Right lobe of liver (tissue), 6 donors: ENCODE measurements at regions not wholly inside any gene's neighbourhood (a gene's known extent, or its start where the extent isn't known, plus 50 kb on each side); places are given as distances from the start of the nearest gene placed in this dataset.

Experiments used
- ATAC-seq, 4 donors: fragments of 200-7000 bp; cut with Tn5 transposase; one replicate each; pipeline ENCODE4 v1.9.1; 2020; ENCODE audit warnings: mild to moderate bottlenecking in 4 of 4, moderate library complexity in 4 of 4
- DNase-seq, 3 donors: peaks; one replicate each; pipeline ENCODE4 v3.0.0-alpha.2; 2020
- H3K27ac ChIP-seq, 3 donors: fragments of 200-600 bp; one replicate each; pipeline ENCODE4 v1.8.0; 2022
- H3K27me3 ChIP-seq, 2 donors: fragments of 200-600 bp; one replicate each; pipeline ENCODE4 v1.8.0; 2022
- H3K36me3 ChIP-seq, 4 donors: fragments of 200-600 bp; sonication (generic) in 1 of 4; one replicate each; pipeline versions ENCODE4 v1.5.1 to v1.8.0; 2017 to 2022; ENCODE audit warnings: control low read depth in 1 of 4
- H3K4me1 ChIP-seq, 4 donors: fragments of 200-600 bp; sonication (generic) in 1 of 4; one replicate each; pipeline versions ENCODE4 v1.5.1 to v1.8.0; 2017 to 2022; ENCODE audit warnings: control low read depth in 1 of 4
- H3K4me3 ChIP-seq, 3 donors: fragments of 200-600 bp; one replicate each; pipeline ENCODE4 v1.8.0; 2022
- H3K9me3 ChIP-seq, 4 donors: fragments of 200-600 bp; sonication (generic) in 1 of 4; one replicate each; pipeline versions ENCODE4 v1.5.1 to v1.8.0; 2017 to 2022; ENCODE audit warnings: control low read depth in 1 of 4
- CTCF ChIP-seq, 4 donors: fragments of 200-600 bp in 3 of 4; fragments of 450-650 bp in 1 of 4; IDR thresholded peaks; one replicate each; pipeline versions ENCODE4 v1.5.1 to v1.8.0; 2016 to 2022; ENCODE audit warnings: antibody characterized with exemption in 4 of 4, mild to moderate bottlenecking in 2 of 4
- POLR2A ChIP-seq: fragments of 450-650 bp; IDR thresholded peaks from one replicate; pipeline ENCODE4 v1.6.1; 2017; ENCODE audit warnings: antibody characterized with exemption, mild to moderate bottlenecking
- WGBS: methylation state at CpG from one replicate; pipeline ENCODE4 v1.1.6; 2018; ENCODE audit warnings: low coverage, low lambda C conversion rate; ENCODE audit not compliant: insufficient coverage; ENCODE audit errors: missing lambda C conversion rate; 5-methylcytosine and 5-hydroxymethylcytosine counted together
- intact Hi-C, 2 donors: fragments of 100-400 bp; cut with DNase I; formaldehyde crosslinking; loops; one replicate each; pipeline versions ENCODE4 v1.11.2 to v1.14.1; 2022
- donor health status: DM: no; HTN: yes; CAD: no.
- donor health status: DM: no; HTN: no; CAD: no.
- donor health status: DM: no; HTN: no; CAD: no.
- donor health status: DM: no; HTN: yes; CAD: no.
- donor health status: DM: no; HTN: yes; CAD: no.

GRCh38 chr10:91006001-91006751 is 85.3 kb upstream of the ANKRD1 start:
- no peak overlapping the region for H3K27ac ChIP-seq
- no peak overlapping the region for H3K4me3 ChIP-seq
- ATAC-seq, result peak; percentile 96 to 100 (median 98)
- no peaks in the 10 kb centered on the region for H3K27me3 ChIP-seq
- no peaks in the 10 kb centered on the region for H3K9me3 ChIP-seq
- intact Hi-C loops, result loop anchor here in 1 of 2 donors (10.0 kb wide), 1 partner anchor 239 kb away; no protein-coding TSS in a partner anchor
- 3% methylated on average over 2 of the region's 2 CpGs for WGBS
- TF ChIP-seq CTCF (IDR thresholded peaks at IDR 0.05) (peak; percentile 96 to 99 (median 98)), POLR2A (no peak)
- peak in 2 of 3 donors; percentile 23 to 71 for DNase-seq
- H3K4me1 ChIP-seq, result no peaks in the 10 kb centered on the region
- no peaks in the 10 kb centered on the region for H3K36me3 ChIP-seq

GRCh38 chr10:91006752-91007346 is 86.0 kb upstream of the ANKRD1 start:
- H3K4me3 ChIP-seq, result no peak overlapping the region
- TF ChIP-seq POLR2A (no peak), CTCF (IDR thresholded peaks at IDR 0.05) (no peak)
- no peaks in the 10 kb centered on the region for H3K9me3 ChIP-seq
- DNase-seq (no peak), ATAC-seq (no peak)
- intact Hi-C loops, result loop anchor here in 1 of 2 donors (10.0 kb wide), 1 partner anchor 238 kb away; no protein-coding TSS in a partner anchor
- no peak overlapping the region for H3K27ac ChIP-seq
- H3K36me3 ChIP-seq, result no peaks in the 10 kb centered on the region
- H3K4me1 ChIP-seq, result no peaks in the 10 kb centered on the region
- 63% methylated on average over 1 of the region's 1 CpG for WGBS
- no peaks in the 10 kb centered on the region for H3K27me3 ChIP-seq

GRCh38 chr10:91007655-91008054 is 86.8 kb upstream of the ANKRD1 start:
- no peak overlapping the region for H3K4me3 ChIP-seq
- TF ChIP-seq CTCF (IDR thresholded peaks at IDR 0.05), result no peak
- TF ChIP-seq POLR2A, result no peak
- H3K36me3 ChIP-seq, result no peaks in the 10 kb centered on the region
- no peaks in the 10 kb centered on the region for H3K4me1 ChIP-seq
- no peak for DNase-seq
- no peak overlapping the region for H3K27ac ChIP-seq
- H3K9me3 ChIP-seq, result no peaks in the 10 kb centered on the region
- intact Hi-C loops, result loop anchor here in 1 of 2 donors (10.0 kb wide), 1 partner anchor 237 kb away; no protein-coding TSS in a partner anchor
- no peak for ATAC-seq
- H3K27me3 ChIP-seq, result no peaks in the 10 kb centered on the region

GRCh38 chr10:91009121-91009520 is 88.2 kb upstream of the ANKRD1 start:
- DNase-seq, result no peak
- Histone ChIP-seq H3K4me1 (no peaks in the 10 kb centered on the region), H3K4me3 (no peak overlapping the region), H3K9me3 (no peaks in the 10 kb centered on the region), H3K27me3 (no peaks in the 10 kb centered on the region), H3K36me3 (no peaks in the 10 kb centered on the region), H3K27ac (no peak overlapping the region)
- intact Hi-C loops, result loop anchor here in 1 of 2 donors (10.0 kb wide), 1 partner anchor 236 kb away; no protein-coding TSS in a partner anchor
- ATAC-seq, result no peak
- 100% methylated on average over 1 of the region's 1 CpG for WGBS
- no peak for TF ChIP-seq CTCF (IDR thresholded peaks at IDR 0.05)
- TF ChIP-seq POLR2A, result no peak
